ENCODE measurements at regions not wholly inside any gene's neighbourhood (a gene's known extent, or its start where the extent isn't known, plus 50 kb on each side); places are given as distances from the start of the nearest gene placed in this dataset.

- Histone ChIP-seq H3K27me3 (ENCODE audit: control insufficient read depth, insufficient read depth, low read length, poor library complexity, severe bottlenecking) (no peaks in the 10 kb centered on the region), H3K4me3 (ENCODE audit: low read length) (no peak overlapping the region), H3K4me1 (ENCODE audit: control insufficient read depth, insufficient read depth, low read length) (no peaks in the 10 kb centered on the region), H3K27ac (ENCODE audit: low read depth, low read length) (no peak overlapping the region), H3K9ac (ENCODE audit: extremely low read depth, low read length, poor library complexity, severe bottlenecking) (no peak overlapping the region), H3K36me3 (ENCODE audit: control insufficient read depth, insufficient read depth, low read length) (no peaks in the 10 kb centered on the region), H3K9me3 (ENCODE audit: control insufficient read depth, low read length) (no peaks in the 10 kb centered on the region)
- H3K4me1 Mint-ChIP-seq, result peaks cover 12% of the 10 kb centered on the region
- H3K27me3 Mint-ChIP-seq (ENCODE audit: insufficient read depth), result no peaks in the 10 kb centered on the region
- DNase-seq, result no peak
- H3K36me3 Mint-ChIP-seq (ENCODE audit: low read depth), result no peaks in the 10 kb centered on the region
- TF ChIP-seq CTCF (conservative IDR thresholded peaks at IDR 0.05), result no peak
- H3K27ac Mint-ChIP-seq, result no peak overlapping the region
- H3K9me3 Mint-ChIP-seq, result no peaks in the 10 kb centered on the region
- 89 to 94% methylated on average over 7 to 8 of the region's 9 CpGs for WGBS, 2 experiments (ENCODE audit: insufficient coverage in 1 of 2, insufficient read length in 1 of 2)
- no peak overlapping the region for H3K4me3 Mint-ChIP-seq
These were observed 74.6 kb downstream of the TENT5C start for GRCh38 chr1:117680316-117681002.

DNA sequence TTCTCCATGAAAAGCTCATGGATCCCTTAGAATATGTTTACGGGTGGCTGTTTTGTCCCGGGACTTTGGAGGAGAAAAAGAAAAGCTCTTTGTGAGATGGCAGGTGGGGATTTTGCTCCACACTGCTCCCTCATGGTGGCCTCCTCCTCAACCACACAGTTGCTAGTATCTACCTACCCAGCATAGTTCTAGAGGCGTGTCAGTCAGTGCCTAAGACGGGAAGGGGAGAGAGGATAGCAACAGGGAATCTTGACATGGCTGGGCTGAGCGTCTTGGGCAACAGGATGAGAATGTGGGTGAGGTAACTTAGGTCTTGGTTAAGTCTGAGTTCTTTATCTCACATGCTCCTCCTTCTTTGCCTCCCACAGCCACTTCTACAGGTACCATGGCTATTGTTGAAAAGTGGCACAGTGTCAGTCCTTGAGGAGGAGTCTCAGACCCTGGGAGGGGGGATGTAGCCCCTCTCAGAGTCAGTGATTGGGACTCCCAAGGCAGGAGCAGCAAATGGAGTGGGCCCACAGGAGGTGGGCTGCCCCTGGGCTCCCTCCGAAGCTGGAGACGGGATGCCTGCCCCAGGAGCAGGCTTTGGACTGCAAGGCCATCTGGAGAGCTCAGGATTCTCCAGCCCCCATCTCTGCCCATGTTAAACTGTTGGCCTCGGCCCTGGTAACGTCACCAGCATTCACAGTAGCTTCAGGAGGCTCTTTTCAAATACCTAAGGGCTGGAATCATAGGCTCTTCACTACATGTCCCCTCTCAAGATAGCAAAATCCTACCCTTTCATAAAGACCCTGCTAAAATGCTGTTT is 75.4 kb downstream of the TENT5C start:
- Histone ChIP-seq H3K36me3 (ENCODE audit: control insufficient read depth, insufficient read depth, low read length) (no peaks in the 10 kb centered on the region), H3K27ac (ENCODE audit: low read depth, low read length) (no peak overlapping the region), H3K9ac (ENCODE audit: extremely low read depth, low read length, poor library complexity, severe bottlenecking) (no peak overlapping the region), H3K9me3 (ENCODE audit: control insufficient read depth, low read length) (no peaks in the 10 kb centered on the region), H3K27me3 (ENCODE audit: control insufficient read depth, insufficient read depth, low read length, poor library complexity, severe bottlenecking) (no peaks in the 10 kb centered on the region), H3K4me3 (ENCODE audit: low read length) (no peak overlapping the region), H3K4me1 (ENCODE audit: control insufficient read depth, insufficient read depth, low read length) (no peaks in the 10 kb centered on the region)
- Mint-ChIP-seq H3K9me3 (no peaks in the 10 kb centered on the region), H3K27ac (no peak overlapping the region), H3K36me3 (ENCODE audit: low read depth) (no peaks in the 10 kb centered on the region), H3K27me3 (ENCODE audit: insufficient read depth) (no peaks in the 10 kb centered on the region), H3K4me3 (no peak overlapping the region), H3K4me1 (peaks cover 12% of the 10 kb centered on the region)
- WGBS, 2 experiments (ENCODE audit: insufficient coverage in 1 of 2, insufficient read length in 1 of 2), result 71 to 74% methylated on average over 4 to 9 of the region's 9 CpGs
- TF ChIP-seq CTCF (conservative IDR thresholded peaks at IDR 0.05), result peak; percentile 58
- DNase-seq, result peak; percentile 66

GRCh38 chr1:117681901-117682250 is 76.0 kb downstream of the TENT5C start:
- no peak overlapping the region for H3K4me3 Mint-ChIP-seq
- TF ChIP-seq CTCF (conservative IDR thresholded peaks at IDR 0.05), result no peak
- no peaks in the 10 kb centered on the region for H3K36me3 ChIP-seq (ENCODE audit: control insufficient read depth, insufficient read depth, low read length)
- no peaks in the 10 kb centered on the region for H3K27me3 Mint-ChIP-seq (ENCODE audit: insufficient read depth)
- DNase-seq, result no peak
- peaks cover 10% of the 10 kb centered on the region for H3K4me1 Mint-ChIP-seq
- no peaks in the 10 kb centered on the region for H3K4me1 ChIP-seq (ENCODE audit: control insufficient read depth, insufficient read depth, low read length)
- no peaks in the 10 kb centered on the region for H3K27me3 ChIP-seq (ENCODE audit: control insufficient read depth, insufficient read depth, low read length, poor library complexity, severe bottlenecking)
- H3K27ac ChIP-seq (ENCODE audit: low read depth, low read length), result no peak overlapping the region
- no peaks in the 10 kb centered on the region for H3K9me3 Mint-ChIP-seq
- H3K9ac ChIP-seq (ENCODE audit: extremely low read depth, low read length, poor library complexity, severe bottlenecking), result no peak overlapping the region
- 94 to 100% methylated on average over 3 of the region's 3 CpGs for WGBS, 2 experiments (ENCODE audit: insufficient coverage in 1 of 2, insufficient read length in 1 of 2)
- no peak overlapping the region for H3K27ac Mint-ChIP-seq
- no peak overlapping the region for H3K4me3 ChIP-seq (ENCODE audit: low read length)
- no peaks in the 10 kb centered on the region for H3K36me3 Mint-ChIP-seq (ENCODE audit: low read depth)
- no peaks in the 10 kb centered on the region for H3K9me3 ChIP-seq (ENCODE audit: control insufficient read depth, low read length)
